Activated CD4-positive, alpha-beta T cell treated with anti-CD3 and anti-CD28 coated beads, Interleukin-2, amount 50 U/mL, for 24 hours (primary cell): ENCODE measurements at regions not wholly inside any gene's neighbourhood (a gene's known extent, or its start where the extent isn't known, plus 50 kb on each side); places are given as distances from the start of the nearest gene placed in this dataset.
"Not testable (repeated sequence)": the region's sequence is repeated elsewhere in the genome, so short reads cannot be mapped to it uniquely, and the experiment has no call there.

Experiments
- DNase-seq, 2 donors: peaks; one replicate each; pipeline ENCODE4 v3.0.0-alpha.2; 2020; ENCODE audit warnings: low read depth in 1 of 2, low spot score in 1 of 2

GRCh38 chr13:88384542-88384941 lies 713.4 kb downstream of the SLITRK5 start:
- no peak for DNase-seq

GRCh38 chr13:88395804-88396203 lies 724.6 kb downstream of the SLITRK5 start:
- DNase-seq: no peak

- DNase-seq: no peak
Observed at GRCh38 chr13:88411696-88412095, 740.5 kb downstream of the SLITRK5 start.

GRCh38 chr13:88417801-88418200 lies 746.6 kb downstream of the SLITRK5 start:
- DNase-seq: no peak

GRCh38 chr13:88424463-88424862 lies 753.3 kb downstream of the SLITRK5 start:
- DNase-seq: no peak

- DNase-seq: no peak
Observed at GRCh38 chr13:88426661-88427060, 755.5 kb downstream of the SLITRK5 start.

- DNase-seq: no peak
Observed at GRCh38 chr13:88429862-88430261, 758.7 kb downstream of the SLITRK5 start.

GRCh38 chr13:88434953-88435352 lies 763.8 kb downstream of the SLITRK5 start:
- DNase-seq: no peak

GRCh38 chr13:88436974-88437373 lies 765.8 kb downstream of the SLITRK5 start:
- no peak for DNase-seq

GRCh38 chr13:88450515-88450914 lies 779.3 kb downstream of the SLITRK5 start:
- DNase-seq: no peak

GRCh38 chr13:88456151-88456550 lies 785.0 kb downstream of the SLITRK5 start:
- no peak for DNase-seq

- no peak for DNase-seq
Observed at GRCh38 chr13:88459331-88459730, 788.2 kb downstream of the SLITRK5 start.

GRCh38 chr13:88461272-88462009 lies 790.3 kb downstream of the SLITRK5 start:
- DNase-seq: no peak

GRCh38 chr13:88464851-88465250 lies 793.7 kb downstream of the SLITRK5 start:
- no peak for DNase-seq

GRCh38 chr13:88472316-88472715 lies 801.1 kb downstream of the SLITRK5 start:
- no peak for DNase-seq

- no peak for DNase-seq
Observed at GRCh38 chr13:88483202-88483601, 812.0 kb downstream of the SLITRK5 start.

- no peak for DNase-seq
Observed at GRCh38 chr13:88507909-88508308, 836.7 kb downstream of the SLITRK5 start.

- not testable (repeated sequence) for DNase-seq
Observed at GRCh38 chr13:88512993-88513392, 841.8 kb downstream of the SLITRK5 start.

- DNase-seq: no peak
Observed at GRCh38 chr13:88526186-88526852, 855.1 kb downstream of the SLITRK5 start.

- DNase-seq: no peak
Observed at GRCh38 chr13:88526853-88527215, 855.7 kb downstream of the SLITRK5 start.

GRCh38 chr13:88541994-88542393 lies 870.8 kb downstream of the SLITRK5 start:
- DNase-seq: no peak

GRCh38 chr13:88544836-88545235 lies 873.7 kb downstream of the SLITRK5 start:
- DNase-seq: no peak

- no peak for DNase-seq
Observed at GRCh38 chr13:88552966-88553365, 881.8 kb downstream of the SLITRK5 start.
